A673 (cell line): ENCODE measurements at regions not wholly inside any gene's neighbourhood (a gene's known extent, or its start where the extent isn't known, plus 50 kb on each side); places are given as distances from the start of the nearest gene placed in this dataset.

ENCODE experiments used
- BruUV-seq: library from RNA; stranded (reverse); fragments of 400-500 nt; replicated peaks from 2 replicates; lab custom pipeline; 2021; lab: Mats Ljungman, UMichigan
- CTCF ChIA-PET: fragments of 300-600 bp; sonication (Branson Sonifier 250); formaldehyde crosslinking; loops from one replicate; lab custom pipeline; 2022; ENCODE audit warnings: antibody characterized with exemption; lab: Charles Lee
- POLR2A ChIA-PET: fragments of 300-600 bp; sonication (Branson Sonifier 250); formaldehyde crosslinking; loops from one replicate; lab custom pipeline; 2022; ENCODE audit warnings: antibody characterized with exemption; ENCODE audit not compliant: low non-redundant PET; lab: Charles Lee
- DNase-seq: peaks from one replicate; pipeline ENCODE4 v3.0.0-alpha.2; 2015; ENCODE audit warnings: low spot score
- H3K27ac ChIP-seq: fragments of 200-600 bp; sonication (generic); 2 replicates; pipeline ENCODE4 v1.5.1; 2016; ENCODE audit warnings: mixed run types, low read depth, mild to moderate bottlenecking, mixed read lengths, antibody characterized with exemption, low read length; ENCODE audit not compliant: poor library complexity, severe bottlenecking
- H3K27me3 ChIP-seq: fragments of 200-600 bp; sonication (generic); replicated peaks from 2 replicates; pipeline ENCODE4 v1.6.1; 2017; ENCODE audit warnings: mixed run types, low read depth, mild to moderate bottlenecking, mixed read lengths, antibody characterized with exemption, low read length; ENCODE audit not compliant: insufficient read depth, poor library complexity
- H3K36me3 ChIP-seq: fragments of 200-600 bp; sonication (generic); 2 replicates; pipeline ENCODE4 v1.6.1; 2016; ENCODE audit warnings: mixed run types, mild to moderate bottlenecking, mixed read lengths, antibody characterized with exemption, low read length; ENCODE audit not compliant: insufficient read depth, poor library complexity, severe bottlenecking
- H3K4me1 ChIP-seq: fragments of 200-600 bp; sonication (generic); 2 replicates; pipeline ENCODE4 v1.6.1; 2017; ENCODE audit warnings: mixed run types, mild to moderate bottlenecking, mixed read lengths, antibody characterized with exemption, low read length; ENCODE audit not compliant: insufficient read depth, poor library complexity, severe bottlenecking
- H3K4me3 ChIP-seq: fragments of 200-600 bp; sonication (generic); 2 replicates; pipeline ENCODE4 v1.5.1; 2016; ENCODE audit warnings: low read depth, mixed run types, mild to moderate bottlenecking, mixed read lengths, low read length; ENCODE audit not compliant: poor library complexity, severe bottlenecking
- H3K9me3 ChIP-seq: fragments of 200-600 bp; sonication (generic); 2 replicates; pipeline ENCODE4 v1.6.1; 2016; ENCODE audit warnings: mixed run types, low read depth, mild to moderate bottlenecking, mixed read lengths, antibody characterized with exemption, low read length; ENCODE audit not compliant: poor library complexity, severe bottlenecking
- CTCF ChIP-seq: fragments of 300-800, 200-600 bp; sonication (generic); conservative IDR thresholded peaks from 2 replicates; pipeline ENCODE4 v1.5.1; 2017; ENCODE audit warnings: low read depth, mild to moderate bottlenecking, antibody characterized with exemption, low read length, moderate library complexity, mixed read lengths
- EZH2 ChIP-seq: fragments of 200-600 bp; sonication (generic); IDR thresholded peaks from 2 replicates; pipeline ENCODE4 v1.6.1; 2017; ENCODE audit warnings: borderline replicate concordance, low read depth, mild to moderate bottlenecking, mixed read lengths, antibody characterized with exemption, low read length; ENCODE audit not compliant: poor library complexity, severe bottlenecking
- intact Hi-C: fragments of 100-400 bp; cut with micrococcal nuclease; formaldehyde crosslinking; loops from one replicate; pipeline ENCODE4 v1.10.0; 2022; ENCODE audit not compliant: unreplicated experiment

GRCh38 chr1:5745800-5746610 is 246.2 kb downstream of the NPHP4 start:
- Histone ChIP-seq H3K9me3 (no peaks in the 10 kb centered on the region), H3K36me3 (no peaks in the 10 kb centered on the region), H3K27ac (no peak overlapping the region), H3K4me1 (peaks cover 22% of the 10 kb centered on the region), H3K4me3 (no peak overlapping the region), H3K27me3 (no peaks in the 10 kb centered on the region)
- BruUV-seq, result no TSS peak
- TF ChIP-seq EZH2, result no peak
- peak; percentile 97 for TF ChIP-seq CTCF
- DNase-seq, result peak; percentile 84
- intact Hi-C loops, result loop anchor here (1.0 to 5.0 kb wide), 2 partner anchors 109 to 236 kb away; no protein-coding TSS in a partner anchor
- ChIA-PET CTCF (interaction anchor here (0.6 to 1.2 kb wide), 4 partner anchors 170 to 1888 kb away, joined by 3 to 6 read pairs (median 4); no protein-coding TSS in a partner anchor), POLR2A (no interaction called here)

- TF ChIP-seq EZH2 (no peak), CTCF (no peak)
- no peak overlapping the region for H3K27ac ChIP-seq
- peaks cover 22% of the 10 kb centered on the region for H3K4me1 ChIP-seq
- no peaks in the 10 kb centered on the region for H3K27me3 ChIP-seq
- POLR2A ChIA-PET, result no interaction called here
- no peak overlapping the region for H3K4me3 ChIP-seq
- H3K36me3 ChIP-seq, result no peaks in the 10 kb centered on the region
- no TSS peak for BruUV-seq
- peak; percentile 81 for DNase-seq
- intact Hi-C loops, result loop anchor here (1.0 to 5.0 kb wide), 3 partner anchors 108 to 1838 kb away; no protein-coding TSS in a partner anchor
- H3K9me3 ChIP-seq, result no peaks in the 10 kb centered on the region
- CTCF ChIA-PET, result interaction anchor here (0.6 to 1.2 kb wide), 6 partner anchors 125 to 1887 kb away, joined by 3 to 7 read pairs (median 4); no protein-coding TSS in a partner anchor
These were observed 247.1 kb downstream of the NPHP4 start for GRCh38 chr1:5744911-5745799.

DNA sequence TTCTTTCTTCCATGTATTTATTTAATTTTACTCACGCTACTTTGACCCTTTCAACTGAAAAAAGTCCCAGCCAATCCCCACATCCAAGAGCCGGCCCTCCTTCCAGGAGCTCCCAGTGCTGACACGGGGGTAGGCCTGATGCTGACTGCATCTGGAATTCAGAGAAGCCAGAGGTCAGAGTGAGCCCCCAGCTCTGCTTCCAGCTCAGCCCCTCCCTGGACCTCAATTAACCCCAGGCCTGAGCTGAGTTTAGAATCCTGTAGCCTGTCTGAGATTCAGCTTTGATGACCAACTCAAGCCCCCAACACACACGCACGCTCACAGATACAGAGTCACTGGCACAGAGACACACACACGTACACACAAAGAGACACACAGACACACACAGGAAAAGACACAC is 247.9 kb downstream of the NPHP4 start:
- TF ChIP-seq CTCF (no peak), EZH2 (no peak)
- peaks cover 22% of the 10 kb centered on the region for H3K4me1 ChIP-seq
- H3K36me3 ChIP-seq, result no peaks in the 10 kb centered on the region
- CTCF ChIA-PET, result no interaction called here
- no peaks in the 10 kb centered on the region for H3K27me3 ChIP-seq
- intact Hi-C loops, result loop anchor here (5.0 kb wide), 1 partner anchor 1837 kb away; no protein-coding TSS in a partner anchor
- no peak overlapping the region for H3K4me3 ChIP-seq
- POLR2A ChIA-PET, result no interaction called here
- H3K27ac ChIP-seq, result no peak overlapping the region
- no TSS peak for BruUV-seq
- DNase-seq, result no peak
- no peaks in the 10 kb centered on the region for H3K9me3 ChIP-seq
